Upper lobe of left lung (tissue), 4 donors: ENCODE measurements at regions not wholly inside any gene's neighbourhood (a gene's known extent, or its start where the extent isn't known, plus 50 kb on each side); places are given as distances from the start of the nearest gene placed in this dataset.

ENCODE experiments used
- CTCF ChIP-seq, 6 experiments: fragments of 450-650 bp in 4 of 6; fragments of 200-600 bp in 2 of 6; sonication (generic) in 2 of 6; IDR thresholded peaks; one replicate each; pipeline ENCODE4 v1.5.1; 2016 to 2019; ENCODE audit warnings: antibody characterized with exemption in 6 of 6
- POLR2AphosphoS5 ChIP-seq, 2 donors: sonication (generic); formaldehyde crosslinking; IDR thresholded peaks; one replicate each; pipeline ENCODE4 v1.5.1; 2017; ENCODE audit warnings: antibody characterized with exemption in 2 of 2

- TF ChIP-seq POLR2AphosphoS5 (IDR thresholded peaks at IDR 0.05): no peak
- no peak for TF ChIP-seq CTCF (IDR thresholded peaks at IDR 0.05)
These were observed 121.9 kb upstream of the HSD17B12 start for GRCh38 chr11:43558556-43559127.
